ENCODE measurements at regions not wholly inside any gene's neighbourhood (a gene's known extent, or its start where the extent isn't known, plus 50 kb on each side); places are given as distances from the start of the nearest gene placed in this dataset.

- TF ChIP-seq CTCF (IDR thresholded peaks at IDR 0.05) (no peak), POLR2A (IDR thresholded peaks at IDR 0.05) (no peak)
These were observed 213.3 kb upstream of the GALNT2 start for GRCh38 chr1:229853751-229854150.

Measured in stomach (tissue), 4 donors.